H9 (cell line): ENCODE measurements at regions not wholly inside any gene's neighbourhood (a gene's known extent, or its start where the extent isn't known, plus 50 kb on each side); places are given as distances from the start of the nearest gene placed in this dataset.

Experiments
- DNase-seq: peaks from one replicate; pipeline ENCODE4 v3.0.0-alpha.2; 2017
- H2AFZ ChIP-seq: one replicate; pipeline ENCODE4 v1.6.1; 2013; ENCODE audit warnings: mild to moderate bottlenecking, low read length, control low read depth, moderate library complexity
- H2AK5ac ChIP-seq: 2 replicates; pipeline ENCODE4 v1.6.1; 2013; ENCODE audit warnings: low read length, control low read depth, mixed read lengths; ENCODE audit not compliant: insufficient read length
- H2BK120ac ChIP-seq: one replicate; pipeline ENCODE4 v1.6.1; 2013; ENCODE audit warnings: low read depth, mild to moderate bottlenecking, low read length, control low read depth, inconsistent platforms; ENCODE audit not compliant: poor library complexity, severe bottlenecking
- H2BK12ac ChIP-seq: 2 replicates; pipeline ENCODE4 v1.6.1; 2013; ENCODE audit warnings: low read length, control low read depth, mixed read lengths, low read depth; ENCODE audit not compliant: insufficient read length
- H2BK15ac ChIP-seq: 2 replicates; pipeline ENCODE4 v1.6.1; 2013; ENCODE audit warnings: low read depth, low read length, control low read depth
- H2BK20ac ChIP-seq: one replicate; pipeline ENCODE4 v1.6.1; 2013; ENCODE audit warnings: low read depth, mild to moderate bottlenecking, low read length, control low read depth, inconsistent platforms; ENCODE audit not compliant: poor library complexity, severe bottlenecking
- H2BK5ac ChIP-seq: 2 replicates; pipeline ENCODE4 v1.6.1; 2013; ENCODE audit warnings: low read length, control low read depth, mixed read lengths; ENCODE audit not compliant: insufficient read length
- H3K14ac ChIP-seq: 2 replicates; pipeline ENCODE4 v1.6.1; 2013; ENCODE audit warnings: low read length, control low read depth; ENCODE audit not compliant: insufficient read depth
- H3K18ac ChIP-seq: 2 replicates; pipeline ENCODE4 v1.6.1; 2013; ENCODE audit warnings: low read depth, mild to moderate bottlenecking, mixed read lengths, low read length, control low read depth; ENCODE audit not compliant: insufficient read length
- H3K23ac ChIP-seq: 2 replicates; pipeline ENCODE4 v1.6.1; 2013; ENCODE audit warnings: low read length, control low read depth, mixed read lengths, low read depth; ENCODE audit not compliant: insufficient read length
- H3K23me2 ChIP-seq: 2 replicates; pipeline ENCODE4 v1.6.1; 2013; ENCODE audit warnings: low read depth, mild to moderate bottlenecking, mixed read lengths, low read length, control low read depth; ENCODE audit not compliant: insufficient read length, poor library complexity, severe bottlenecking
- H3K27ac ChIP-seq: 2 replicates; pipeline ENCODE4 v1.5.1; 2013; ENCODE audit warnings: low read length, control low read depth, mixed read lengths, low read depth; ENCODE audit not compliant: insufficient read length
- H3K27me3 ChIP-seq: 2 replicates; pipeline ENCODE4 v1.6.1; 2013; ENCODE audit warnings: low read length, control low read depth, inconsistent platforms; ENCODE audit not compliant: insufficient read depth
- H3K4ac ChIP-seq: 2 replicates; pipeline ENCODE4 v1.6.1; 2013; ENCODE audit warnings: low read depth, mild to moderate bottlenecking, control low read depth, inconsistent platforms, low read length, moderate library complexity
- H3K4me1 ChIP-seq: 2 replicates; pipeline ENCODE4 v1.6.1; 2013; ENCODE audit warnings: low read length, control low read depth, inconsistent platforms; ENCODE audit not compliant: insufficient read depth
- H3K4me2 ChIP-seq: 2 replicates; pipeline ENCODE4 v1.6.1; 2013; ENCODE audit warnings: low read length, control low read depth, mixed read lengths; ENCODE audit not compliant: insufficient read length, insufficient read depth
- H3K56ac ChIP-seq: 2 replicates; pipeline ENCODE4 v1.6.1; 2013; ENCODE audit warnings: low read depth, mild to moderate bottlenecking, mixed read lengths, low read length, control low read depth; ENCODE audit not compliant: insufficient read length
- H3K79me1 ChIP-seq: 2 replicates; pipeline ENCODE4 v1.6.1; 2013; ENCODE audit warnings: low read depth, mild to moderate bottlenecking, moderate library complexity, low read length, control low read depth, inconsistent platforms; ENCODE audit not compliant: insufficient read depth, poor library complexity, severe bottlenecking
- H3K79me2 ChIP-seq: 2 replicates; pipeline ENCODE4 v1.6.1; 2013; ENCODE audit warnings: low read length, control low read depth, inconsistent platforms; ENCODE audit not compliant: insufficient read depth
- H3K9ac ChIP-seq: 2 replicates; pipeline ENCODE4 v1.6.1; 2013; ENCODE audit warnings: low read length, control low read depth, mixed read lengths; ENCODE audit not compliant: insufficient read length; ENCODE audit errors: extremely low read depth
- H3K9me3 ChIP-seq: one replicate; pipeline ENCODE4 v1.6.1; 2013; ENCODE audit warnings: low read depth, low read length, inconsistent platforms; ENCODE audit not compliant: control insufficient read depth
- H3T11ph ChIP-seq: one replicate; pipeline ENCODE4 v1.6.1; 2013; ENCODE audit warnings: mild to moderate bottlenecking, low read length, control low read depth, inconsistent platforms
- H4K20me1 ChIP-seq: one replicate; pipeline ENCODE4 v1.6.1; 2013; ENCODE audit not compliant: control insufficient read depth, insufficient read length, insufficient read depth
- H4K5ac ChIP-seq: 2 replicates; pipeline ENCODE4 v1.6.1; 2013; ENCODE audit warnings: low read depth, mild to moderate bottlenecking, mixed read lengths, low read length, control low read depth; ENCODE audit not compliant: insufficient read length
- H4K8ac ChIP-seq: replicated peaks from 2 replicates; pipeline ENCODE4 v1.6.1; 2013; ENCODE audit warnings: low read length, control low read depth, mixed read lengths, low read depth; ENCODE audit not compliant: insufficient read length
- H4K91ac ChIP-seq: 2 replicates; pipeline ENCODE4 v1.6.1; 2013; ENCODE audit warnings: low read depth, mild to moderate bottlenecking, moderate library complexity, mixed read lengths, low read length, control low read depth; ENCODE audit not compliant: insufficient read length
- H3K27ac Mint-ChIP-seq, 3 experiments: 2 replicates in 2 of 3; 3 replicates in 1 of 3; pipeline ENCODE4 v1.8.0; 2020 to 2021; ENCODE audit warnings: mixed read lengths in 3 of 3, mild to moderate bottlenecking in 1 of 3, moderate library complexity in 1 of 3
- H3K27me3 Mint-ChIP-seq: 2 replicates; pipeline ENCODE4 v1.8.0; 2021; ENCODE audit warnings: low read depth, mild to moderate bottlenecking, moderate library complexity, mixed read lengths
- H3K36me3 Mint-ChIP-seq, 3 experiments: 2 replicates in 2 of 3; 3 replicates in 1 of 3; pipeline ENCODE4 v1.8.0; 2020 to 2021; ENCODE audit warnings: low read depth in 3 of 3, mixed read lengths in 3 of 3; ENCODE audit not compliant: insufficient read depth in 1 of 3
- H3K4me1 Mint-ChIP-seq, 2 experiments: 2 replicates each; pipeline ENCODE4 v1.8.0; 2020; ENCODE audit warnings: mixed read lengths in 2 of 2
- H3K4me3 Mint-ChIP-seq, 2 experiments: 2 replicates in 1 of 2; 3 replicates in 1 of 2; pipeline ENCODE4 v1.8.0; 2020 to 2021; ENCODE audit warnings: mild to moderate bottlenecking in 2 of 2, mixed read lengths in 2 of 2, moderate library complexity in 1 of 2
- H3K9me3 Mint-ChIP-seq, 2 experiments: 2 replicates in 1 of 2; 3 replicates in 1 of 2; pipeline ENCODE4 v1.8.0; 2020; ENCODE audit warnings: mild to moderate bottlenecking in 2 of 2, mixed read lengths in 2 of 2, moderate library complexity in 1 of 2
- CTCF ChIP-seq: fragments of 200-600 bp; sonication (generic); conservative IDR thresholded peaks from 3 replicates; pipeline ENCODE4 v1.8.0; 2021; ENCODE audit warnings: antibody characterized with exemption, mild to moderate bottlenecking
- WGBS: extraction: QIAGEN DNeasy Blood & Tissue Kit; methylation state at CpG from one replicate; pipeline ENCODE4 v1.1.7; 2013; ENCODE audit warnings: missing lambda C conversion rate, low lambda C conversion rate, mixed read lengths; ENCODE audit not compliant: insufficient read length; ENCODE audit errors: extremely low coverage; 5-methylcytosine and 5-hydroxymethylcytosine counted together

GRCh38 chr4:138567696-138568095, 325.5 kb upstream of the SLC7A11 start:
- Mint-ChIP-seq H3K4me1 (no peaks in the 10 kb centered on the region; a peak in 1 of 4 replicates), H3K27me3 (no peaks in the 10 kb centered on the region), H3K4me3 (no peak overlapping the region), H3K27ac (no peak overlapping the region), H3K9me3 (no peaks in the 10 kb centered on the region), H3K36me3 (no peaks in the 10 kb centered on the region)
- no peaks in the 10 kb centered on the region for H4K20me1 ChIP-seq
- H3K4me2 ChIP-seq = no peak overlapping the region
- H3K14ac ChIP-seq = no peak overlapping the region
- no peak overlapping the region for H3K27ac ChIP-seq
- H2BK12ac ChIP-seq = no peak overlapping the region
- no peak overlapping the region for H4K5ac ChIP-seq
- no peak overlapping the region for H3K4ac ChIP-seq
- H2BK5ac ChIP-seq = no peak overlapping the region
- H2BK120ac ChIP-seq = no peak overlapping the region
- H3K9me3 ChIP-seq = no peaks in the 10 kb centered on the region
- H2AFZ ChIP-seq = no peak overlapping the region
- H4K8ac ChIP-seq = no peak overlapping the region
- no peak overlapping the region for H4K91ac ChIP-seq
- no peak overlapping the region for H3K56ac ChIP-seq
- no peak overlapping the region for H2BK15ac ChIP-seq
- no peak overlapping the region for H3T11ph ChIP-seq
- H3K79me1 ChIP-seq = no peaks in the 10 kb centered on the region
- no peak for TF ChIP-seq CTCF
- H3K23me2 ChIP-seq = no peaks in the 10 kb centered on the region
- no peaks in the 10 kb centered on the region for H3K79me2 ChIP-seq
- no peak overlapping the region for H3K23ac ChIP-seq
- no peaks in the 10 kb centered on the region for H3K4me1 ChIP-seq
- no CpG with 5 or more reads among the region's 3 CpGs for WGBS
- DNase-seq = no peak
- H3K27me3 ChIP-seq = no peaks in the 10 kb centered on the region
- H2AK5ac ChIP-seq = no peak overlapping the region
- no peak overlapping the region for H3K18ac ChIP-seq
- H3K9ac ChIP-seq = no peak overlapping the region
- H2BK20ac ChIP-seq = no peak overlapping the region
